ENCODE measurements at regions not wholly inside any gene's neighbourhood (a gene's known extent, or its start where the extent isn't known, plus 50 kb on each side); places are given as distances from the start of the nearest gene placed in this dataset.

DNA sequence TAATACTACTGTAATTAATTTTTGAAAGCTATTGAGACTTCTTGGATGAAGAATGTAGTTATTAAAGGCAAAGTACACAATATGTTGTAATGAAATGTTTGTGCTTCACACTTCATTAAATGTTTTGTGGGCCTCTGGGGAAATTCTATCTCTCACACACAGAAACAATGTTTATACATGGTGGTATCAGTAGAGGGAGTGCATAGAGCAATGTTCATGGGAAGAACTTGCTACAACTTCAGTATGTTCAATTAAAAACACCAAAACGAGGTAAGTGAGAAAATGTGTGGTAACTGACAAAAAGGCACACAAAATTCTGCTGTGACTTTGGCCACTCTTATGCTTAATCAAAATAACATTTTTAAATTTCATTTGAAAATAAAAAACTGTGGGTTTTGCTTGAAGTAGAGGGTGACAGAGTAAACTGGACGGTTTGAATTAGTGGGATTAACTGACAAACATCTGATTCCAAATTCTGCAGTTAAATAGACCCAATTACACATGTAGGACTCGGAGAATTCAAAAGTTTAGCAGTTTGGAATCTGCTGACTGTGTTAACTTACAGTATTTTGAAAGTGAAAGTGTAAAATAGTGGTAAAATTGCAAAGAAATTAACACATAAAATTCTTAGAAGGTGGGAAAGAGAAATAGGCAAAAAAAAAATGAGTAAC is 111.4 kb upstream of the TTC29 start:
- H3K4me1 Mint-ChIP-seq = peaks cover 17% of the 10 kb centered on the region
- ChIA-PET CTCF (interaction anchor here (1.0 kb wide), 1 partner anchor 40 kb away, joined by 3 read pairs; no protein-coding TSS in a partner anchor), POLR2A (no interaction called here)
- peaks cover 3% of the 10 kb centered on the region; the same call in 1 of the 2 replicates for H3K9me3 Mint-ChIP-seq
- H3K27ac Mint-ChIP-seq = peak overlapping the region; percentile 18; the same call in 1 of the 2 replicates
- ATAC-seq (no peak), DNase-seq (ENCODE audit: low spot score) (no peak)
- H3K36me3 Mint-ChIP-seq = no peaks in the 10 kb centered on the region; the same call in 1 of the 2 replicates
- H3K27me3 Mint-ChIP-seq (ENCODE audit: low read depth) = no peaks in the 10 kb centered on the region
- TF ChIP-seq, protein P1, sequence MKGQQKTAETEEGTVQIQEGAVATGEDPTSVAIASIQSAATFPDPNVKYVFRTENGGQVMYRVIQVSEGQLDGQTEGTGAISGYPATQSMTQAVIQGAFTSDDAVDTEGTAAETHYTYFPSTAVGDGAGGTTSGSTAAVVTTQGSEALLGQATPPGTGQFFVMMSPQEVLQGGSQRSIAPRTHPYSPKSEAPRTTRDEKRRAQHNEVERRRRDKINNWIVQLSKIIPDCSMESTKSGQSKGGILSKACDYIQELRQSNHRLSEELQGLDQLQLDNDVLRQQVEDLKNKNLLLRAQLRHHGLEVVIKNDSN (CRISPR knock-in tag; IDR thresholded peaks at IDR 0.05) = no peak
- TF ChIP-seq GRHL2 (CRISPR knock-in tag; IDR thresholded peaks at IDR 0.05; ENCODE audit: insufficient replicate concordance, severe bottlenecking) (no peak), KAT7 (CRISPR knock-in tag; IDR thresholded peaks at IDR 0.05; ENCODE audit: borderline replicate concordance) (no peak), FOXJ3 (CRISPR knock-in tag; IDR thresholded peaks at IDR 0.05; ENCODE audit: borderline replicate concordance) (no peak), ZNF317 (CRISPR knock-in tag; IDR thresholded peaks at IDR 0.05; ENCODE audit: borderline replicate concordance, low read depth) (no peak), CBFB (CRISPR knock-in tag; IDR thresholded peaks at IDR 0.05; ENCODE audit: low read depth) (no peak), SP1 (CRISPR knock-in tag; conservative IDR thresholded peaks at IDR 0.05) (no peak), EMX1 (CRISPR knock-in tag; IDR thresholded peaks at IDR 0.05) (no peak), SMAD4 (CRISPR knock-in tag; IDR thresholded peaks at IDR 0.05) (no peak), PRRX2 (CRISPR knock-in tag; IDR thresholded peaks at IDR 0.05) (no peak), NFYB (CRISPR knock-in tag; conservative IDR thresholded peaks at IDR 0.05; ENCODE audit: low read depth) (no peak), CREM (CRISPR knock-in tag; IDR thresholded peaks at IDR 0.05) (no peak), OVOL2 (CRISPR knock-in tag; IDR thresholded peaks at IDR 0.05; ENCODE audit: borderline replicate concordance) (no peak)
- TF ChIP-seq, protein P2, sequence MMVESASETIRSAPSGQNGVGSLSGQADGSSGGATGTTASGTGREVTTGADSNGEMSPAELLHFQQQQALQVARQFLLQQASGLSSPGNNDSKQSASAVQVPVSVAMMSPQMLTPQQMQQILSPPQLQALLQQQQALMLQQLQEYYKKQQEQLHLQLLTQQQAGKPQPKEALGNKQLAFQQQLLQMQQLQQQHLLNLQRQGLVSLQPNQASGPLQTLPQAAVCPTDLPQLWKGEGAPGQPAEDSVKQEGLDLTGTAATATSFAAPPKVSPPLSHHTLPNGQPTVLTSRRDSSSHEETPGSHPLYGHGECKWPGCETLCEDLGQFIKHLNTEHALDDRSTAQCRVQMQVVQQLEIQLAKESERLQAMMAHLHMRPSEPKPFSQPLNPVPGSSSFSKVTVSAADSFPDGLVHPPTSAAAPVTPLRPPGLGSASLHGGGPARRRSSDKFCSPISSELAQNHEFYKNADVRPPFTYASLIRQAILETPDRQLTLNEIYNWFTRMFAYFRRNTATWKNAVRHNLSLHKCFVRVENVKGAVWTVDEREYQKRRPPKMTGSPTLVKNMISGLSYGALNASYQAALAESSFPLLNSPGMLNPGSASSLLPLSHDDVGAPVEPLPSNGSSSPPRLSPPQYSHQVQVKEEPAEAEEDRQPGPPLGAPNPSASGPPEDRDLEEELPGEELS (CRISPR knock-in tag; IDR thresholded peaks at IDR 0.05) = no peak
- TF ChIP-seq, protein P3, sequence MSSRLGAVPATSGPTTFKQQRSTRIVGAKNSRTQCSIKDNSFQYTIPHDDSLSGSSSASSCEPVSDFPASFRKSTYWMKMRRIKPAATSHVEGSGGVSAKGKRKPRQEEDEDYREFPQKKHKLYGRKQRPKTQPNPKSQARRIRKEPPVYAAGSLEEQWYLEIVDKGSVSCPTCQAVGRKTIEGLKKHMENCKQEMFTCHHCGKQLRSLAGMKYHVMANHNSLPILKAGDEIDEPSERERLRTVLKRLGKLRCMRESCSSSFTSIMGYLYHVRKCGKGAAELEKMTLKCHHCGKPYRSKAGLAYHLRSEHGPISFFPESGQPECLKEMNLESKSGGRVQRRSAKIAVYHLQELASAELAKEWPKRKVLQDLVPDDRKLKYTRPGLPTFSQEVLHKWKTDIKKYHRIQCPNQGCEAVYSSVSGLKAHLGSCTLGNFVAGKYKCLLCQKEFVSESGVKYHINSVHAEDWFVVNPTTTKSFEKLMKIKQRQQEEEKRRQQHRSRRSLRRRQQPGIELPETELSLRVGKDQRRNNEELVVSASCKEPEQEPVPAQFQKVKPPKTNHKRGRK (CRISPR knock-in tag; IDR thresholded peaks at IDR 0.05; ENCODE audit: borderline replicate concordance) = no peak
- TF ChIP-seq, protein P4, sequence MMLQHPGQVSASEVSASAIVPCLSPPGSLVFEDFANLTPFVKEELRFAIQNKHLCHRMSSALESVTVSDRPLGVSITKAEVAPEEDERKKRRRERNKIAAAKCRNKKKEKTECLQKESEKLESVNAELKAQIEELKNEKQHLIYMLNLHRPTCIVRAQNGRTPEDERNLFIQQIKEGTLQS (CRISPR knock-in tag; conservative IDR thresholded peaks at IDR 0.05) = no peak
- TF ChIP-seq, protein P5, sequence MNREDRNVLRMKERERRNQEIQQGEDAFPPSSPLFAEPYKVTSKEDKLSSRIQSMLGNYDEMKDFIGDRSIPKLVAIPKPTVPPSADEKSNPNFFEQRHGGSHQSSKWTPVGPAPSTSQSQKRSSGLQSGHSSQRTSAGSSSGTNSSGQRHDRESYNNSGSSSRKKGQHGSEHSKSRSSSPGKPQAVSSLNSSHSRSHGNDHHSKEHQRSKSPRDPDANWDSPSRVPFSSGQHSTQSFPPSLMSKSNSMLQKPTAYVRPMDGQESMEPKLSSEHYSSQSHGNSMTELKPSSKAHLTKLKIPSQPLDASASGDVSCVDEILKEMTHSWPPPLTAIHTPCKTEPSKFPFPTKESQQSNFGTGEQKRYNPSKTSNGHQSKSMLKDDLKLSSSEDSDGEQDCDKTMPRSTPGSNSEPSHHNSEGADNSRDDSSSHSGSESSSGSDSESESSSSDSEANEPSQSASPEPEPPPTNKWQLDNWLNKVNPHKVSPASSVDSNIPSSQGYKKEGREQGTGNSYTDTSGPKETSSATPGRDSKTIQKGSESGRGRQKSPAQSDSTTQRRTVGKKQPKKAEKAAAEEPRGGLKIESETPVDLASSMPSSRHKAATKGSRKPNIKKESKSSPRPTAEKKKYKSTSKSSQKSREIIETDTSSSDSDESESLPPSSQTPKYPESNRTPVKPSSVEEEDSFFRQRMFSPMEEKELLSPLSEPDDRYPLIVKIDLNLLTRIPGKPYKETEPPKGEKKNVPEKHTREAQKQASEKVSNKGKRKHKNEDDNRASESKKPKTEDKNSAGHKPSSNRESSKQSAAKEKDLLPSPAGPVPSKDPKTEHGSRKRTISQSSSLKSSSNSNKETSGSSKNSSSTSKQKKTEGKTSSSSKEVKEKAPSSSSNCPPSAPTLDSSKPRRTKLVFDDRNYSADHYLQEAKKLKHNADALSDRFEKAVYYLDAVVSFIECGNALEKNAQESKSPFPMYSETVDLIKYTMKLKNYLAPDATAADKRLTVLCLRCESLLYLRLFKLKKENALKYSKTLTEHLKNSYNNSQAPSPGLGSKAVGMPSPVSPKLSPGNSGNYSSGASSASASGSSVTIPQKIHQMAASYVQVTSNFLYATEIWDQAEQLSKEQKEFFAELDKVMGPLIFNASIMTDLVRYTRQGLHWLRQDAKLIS (CRISPR knock-in tag; IDR thresholded peaks at IDR 0.05; ENCODE audit: borderline replicate concordance) = no peak
- TF ChIP-seq, protein P6, sequence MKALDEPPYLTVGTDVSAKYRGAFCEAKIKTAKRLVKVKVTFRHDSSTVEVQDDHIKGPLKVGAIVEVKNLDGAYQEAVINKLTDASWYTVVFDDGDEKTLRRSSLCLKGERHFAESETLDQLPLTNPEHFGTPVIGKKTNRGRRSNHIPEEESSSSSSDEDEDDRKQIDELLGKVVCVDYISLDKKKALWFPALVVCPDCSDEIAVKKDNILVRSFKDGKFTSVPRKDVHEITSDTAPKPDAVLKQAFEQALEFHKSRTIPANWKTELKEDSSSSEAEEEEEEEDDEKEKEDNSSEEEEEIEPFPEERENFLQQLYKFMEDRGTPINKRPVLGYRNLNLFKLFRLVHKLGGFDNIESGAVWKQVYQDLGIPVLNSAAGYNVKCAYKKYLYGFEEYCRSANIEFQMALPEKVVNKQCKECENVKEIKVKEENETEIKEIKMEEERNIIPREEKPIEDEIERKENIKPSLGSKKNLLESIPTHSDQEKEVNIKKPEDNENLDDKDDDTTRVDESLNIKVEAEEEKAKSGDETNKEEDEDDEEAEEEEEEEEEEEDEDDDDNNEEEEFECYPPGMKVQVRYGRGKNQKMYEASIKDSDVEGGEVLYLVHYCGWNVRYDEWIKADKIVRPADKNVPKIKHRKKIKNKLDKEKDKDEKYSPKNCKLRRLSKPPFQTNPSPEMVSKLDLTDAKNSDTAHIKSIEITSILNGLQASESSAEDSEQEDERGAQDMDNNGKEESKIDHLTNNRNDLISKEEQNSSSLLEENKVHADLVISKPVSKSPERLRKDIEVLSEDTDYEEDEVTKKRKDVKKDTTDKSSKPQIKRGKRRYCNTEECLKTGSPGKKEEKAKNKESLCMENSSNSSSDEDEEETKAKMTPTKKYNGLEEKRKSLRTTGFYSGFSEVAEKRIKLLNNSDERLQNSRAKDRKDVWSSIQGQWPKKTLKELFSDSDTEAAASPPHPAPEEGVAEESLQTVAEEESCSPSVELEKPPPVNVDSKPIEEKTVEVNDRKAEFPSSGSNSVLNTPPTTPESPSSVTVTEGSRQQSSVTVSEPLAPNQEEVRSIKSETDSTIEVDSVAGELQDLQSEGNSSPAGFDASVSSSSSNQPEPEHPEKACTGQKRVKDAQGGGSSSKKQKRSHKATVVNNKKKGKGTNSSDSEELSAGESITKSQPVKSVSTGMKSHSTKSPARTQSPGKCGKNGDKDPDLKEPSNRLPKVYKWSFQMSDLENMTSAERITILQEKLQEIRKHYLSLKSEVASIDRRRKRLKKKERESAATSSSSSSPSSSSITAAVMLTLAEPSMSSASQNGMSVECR (CRISPR knock-in tag; IDR thresholded peaks at IDR 0.05; ENCODE audit: borderline replicate concordance) = no peak
- TF ChIP-seq, protein P7, sequence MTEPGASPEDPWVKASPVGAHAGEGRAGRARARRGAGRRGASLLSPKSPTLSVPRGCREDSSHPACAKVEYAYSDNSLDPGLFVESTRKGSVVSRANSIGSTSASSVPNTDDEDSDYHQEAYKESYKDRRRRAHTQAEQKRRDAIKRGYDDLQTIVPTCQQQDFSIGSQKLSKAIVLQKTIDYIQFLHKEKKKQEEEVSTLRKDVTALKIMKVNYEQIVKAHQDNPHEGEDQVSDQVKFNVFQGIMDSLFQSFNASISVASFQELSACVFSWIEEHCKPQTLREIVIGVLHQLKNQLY (CRISPR knock-in tag; IDR thresholded peaks at IDR 0.05) = no peak
- TF ChIP-seq, protein P8, sequence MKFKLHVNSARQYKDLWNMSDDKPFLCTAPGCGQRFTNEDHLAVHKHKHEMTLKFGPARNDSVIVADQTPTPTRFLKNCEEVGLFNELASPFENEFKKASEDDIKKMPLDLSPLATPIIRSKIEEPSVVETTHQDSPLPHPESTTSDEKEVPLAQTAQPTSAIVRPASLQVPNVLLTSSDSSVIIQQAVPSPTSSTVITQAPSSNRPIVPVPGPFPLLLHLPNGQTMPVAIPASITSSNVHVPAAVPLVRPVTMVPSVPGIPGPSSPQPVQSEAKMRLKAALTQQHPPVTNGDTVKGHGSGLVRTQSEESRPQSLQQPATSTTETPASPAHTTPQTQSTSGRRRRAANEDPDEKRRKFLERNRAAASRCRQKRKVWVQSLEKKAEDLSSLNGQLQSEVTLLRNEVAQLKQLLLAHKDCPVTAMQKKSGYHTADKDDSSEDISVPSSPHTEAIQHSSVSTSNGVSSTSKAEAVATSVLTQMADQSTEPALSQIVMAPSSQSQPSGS (CRISPR knock-in tag; IDR thresholded peaks at IDR 0.05; ENCODE audit: borderline replicate concordance, low read depth) = no peak
- peak overlapping the region; percentile 44 for H3K4me3 Mint-ChIP-seq

Data from WTC11 (cell line).